IPS-NIHi7 (cell line): ENCODE measurements at regions not wholly inside any gene's neighbourhood (a gene's known extent, or its start where the extent isn't known, plus 50 kb on each side); places are given as distances from the start of the nearest gene placed in this dataset.
"Not testable (repeated sequence)": the region's sequence is repeated elsewhere in the genome, so short reads cannot be mapped to it uniquely, and the experiment has no call there.

Source experiments
- DNase-seq: peaks from one replicate; pipeline ENCODE4 v3.0.0; 2012; ENCODE audit warnings: mixed read lengths; ENCODE audit errors: extremely low spot score

- no peak for DNase-seq
These were observed 151.4 kb upstream of the NXPH2 start for GRCh38 chr2:138931284-138932256.

GRCh38 chr2:138930571-138930970 lies 150.4 kb upstream of the NXPH2 start:
- DNase-seq: no peak

GRCh38 chr2:138928374-138929021 lies 148.3 kb upstream of the NXPH2 start:
- DNase-seq: no peak

GRCh38 chr2:138922973-138923563 lies 142.9 kb upstream of the NXPH2 start:
- DNase-seq: no peak

DNA sequence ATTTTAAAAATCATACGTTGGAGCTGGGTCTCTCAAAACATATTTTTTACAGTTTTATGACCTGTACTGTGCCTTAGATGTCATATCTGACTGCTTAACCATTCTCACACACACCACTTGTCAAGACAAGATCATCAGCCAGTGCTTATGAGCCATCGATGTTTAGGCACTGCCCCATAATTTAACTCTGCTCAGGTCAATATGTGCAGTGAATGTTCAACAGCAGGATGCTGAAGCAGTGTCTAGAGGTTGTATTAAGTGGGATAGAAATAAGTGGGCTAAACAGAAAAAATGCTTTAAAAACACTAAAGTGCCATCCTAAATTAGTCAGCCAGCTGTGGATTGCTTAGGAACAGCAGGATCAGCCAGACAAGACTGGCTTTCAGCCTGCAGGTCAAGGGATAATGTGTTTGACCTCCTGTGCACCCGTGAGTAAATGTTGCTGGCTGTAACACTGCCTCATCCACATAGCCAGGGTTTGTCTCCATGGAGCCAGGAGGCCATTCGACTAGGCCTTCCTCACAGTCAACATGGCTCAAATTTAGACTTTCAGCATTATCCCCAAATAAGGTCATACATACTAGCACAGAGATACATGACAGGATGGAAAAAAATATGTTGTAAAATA lies 139.0 kb upstream of the NXPH2 start:
- no peak for DNase-seq

GRCh38 chr2:138910427-138910826 lies 130.2 kb upstream of the NXPH2 start:
- DNase-seq: no peak

GRCh38 chr2:138906549-138906948 lies 126.4 kb upstream of the NXPH2 start:
- no peak for DNase-seq

DNA sequence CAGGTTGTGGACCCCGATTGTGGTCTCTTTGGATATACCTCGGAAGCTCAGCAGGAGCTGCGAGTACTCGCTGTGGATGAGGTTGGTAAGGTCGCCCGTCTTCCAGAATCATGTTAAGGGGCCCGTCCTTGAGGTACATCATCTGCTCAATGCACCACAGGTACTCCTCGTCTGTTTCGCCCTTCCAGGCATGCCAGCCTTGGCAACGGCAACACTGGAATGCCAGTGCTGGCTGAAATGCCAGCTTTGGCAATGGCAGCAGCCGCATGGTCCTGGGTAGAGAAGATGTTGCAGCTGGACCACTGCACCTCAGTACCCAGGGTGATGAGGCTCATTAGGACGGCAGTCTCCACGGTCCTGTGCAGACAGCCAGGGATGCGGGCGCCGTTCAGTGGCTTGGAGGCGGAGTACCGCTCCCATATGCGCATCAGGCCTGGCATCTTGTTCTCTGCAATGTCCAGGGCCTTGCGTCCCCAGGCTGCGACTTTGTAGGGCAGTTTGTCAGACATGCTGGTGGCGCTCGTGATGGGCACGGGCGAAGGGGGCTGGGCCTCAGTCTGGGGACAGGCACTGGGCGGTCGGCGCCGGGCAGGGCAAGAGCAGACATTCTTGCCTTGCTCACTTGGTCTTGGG lies 122.2 kb upstream of the NXPH2 start:
- DNase-seq: no peak

- no peak for DNase-seq
These were observed 121.3 kb upstream of the NXPH2 start for GRCh38 chr2:138901530-138901929.

DNA sequence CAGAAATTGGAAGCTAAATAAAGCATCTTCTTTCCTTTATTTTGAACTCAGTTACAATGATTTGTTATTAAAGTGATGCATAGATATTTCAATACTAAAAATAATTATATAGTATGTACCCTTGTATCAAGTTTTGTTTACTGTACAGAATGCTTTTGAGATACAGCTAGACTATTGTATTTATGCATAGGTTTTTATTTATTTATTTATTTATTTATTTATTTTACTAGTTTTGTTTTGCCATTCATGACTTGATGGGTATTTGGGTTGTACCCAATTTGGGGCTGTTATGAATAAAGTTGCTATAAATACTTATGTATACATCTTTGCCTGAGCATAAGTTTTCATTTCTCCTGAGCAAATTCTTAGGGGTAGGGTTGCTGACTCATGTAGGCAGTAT lies 118.7 kb upstream of the NXPH2 start:
- no peak for DNase-seq

- no peak for DNase-seq
These were observed 117.1 kb upstream of the NXPH2 start for GRCh38 chr2:138897274-138897673.

DNA sequence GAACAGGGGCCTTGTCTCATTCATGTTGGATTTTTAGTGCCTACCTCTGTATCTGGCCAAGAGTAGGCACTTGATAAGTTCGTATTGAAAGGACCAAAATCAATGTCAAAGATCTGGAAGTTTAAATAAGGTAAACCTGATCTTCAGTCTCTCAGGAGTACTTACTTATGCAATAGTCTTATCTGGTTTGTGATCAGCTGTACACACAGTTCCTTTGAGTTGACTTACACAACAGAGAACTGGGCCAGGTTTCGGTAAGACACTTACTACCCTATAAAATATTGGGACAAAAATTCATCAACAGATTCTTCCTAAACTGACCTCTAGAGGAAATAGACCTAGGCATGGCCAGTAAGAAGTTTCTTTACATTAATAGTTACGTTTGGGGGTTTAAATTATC lies 113.6 kb upstream of the NXPH2 start:
- DNase-seq: no peak

DNA sequence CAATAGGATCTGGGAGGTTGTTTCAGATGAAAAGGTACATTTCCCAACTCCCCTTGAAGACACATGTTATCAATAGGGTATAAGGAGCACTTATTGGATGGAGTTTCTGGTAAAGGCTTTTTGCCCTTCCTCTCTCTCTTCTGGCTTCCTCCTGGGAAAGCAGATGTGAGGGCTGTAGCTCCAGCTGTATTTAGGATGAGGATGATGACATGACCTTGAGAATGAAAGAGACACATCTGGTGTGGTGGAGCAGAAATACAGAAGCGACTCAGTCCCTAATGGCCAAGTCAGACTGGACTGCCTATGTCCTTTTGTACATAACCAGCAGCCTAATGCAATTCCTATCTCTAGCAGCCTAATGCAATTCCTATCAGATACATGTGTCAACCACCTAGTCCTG lies 100.9 kb upstream of the NXPH2 start:
- DNase-seq: no peak

GRCh38 chr2:138879931-138880330 lies 99.7 kb upstream of the NXPH2 start:
- DNase-seq: no peak

- DNase-seq: peak; percentile 15
These were observed 97.2 kb upstream of the NXPH2 start for GRCh38 chr2:138877421-138877820.

- DNase-seq: no peak
These were observed 94.1 kb upstream of the NXPH2 start for GRCh38 chr2:138874251-138874650.

- DNase-seq: not testable (repeated sequence)
These were observed 91.9 kb upstream of the NXPH2 start for GRCh38 chr2:138872116-138872515.

DNA sequence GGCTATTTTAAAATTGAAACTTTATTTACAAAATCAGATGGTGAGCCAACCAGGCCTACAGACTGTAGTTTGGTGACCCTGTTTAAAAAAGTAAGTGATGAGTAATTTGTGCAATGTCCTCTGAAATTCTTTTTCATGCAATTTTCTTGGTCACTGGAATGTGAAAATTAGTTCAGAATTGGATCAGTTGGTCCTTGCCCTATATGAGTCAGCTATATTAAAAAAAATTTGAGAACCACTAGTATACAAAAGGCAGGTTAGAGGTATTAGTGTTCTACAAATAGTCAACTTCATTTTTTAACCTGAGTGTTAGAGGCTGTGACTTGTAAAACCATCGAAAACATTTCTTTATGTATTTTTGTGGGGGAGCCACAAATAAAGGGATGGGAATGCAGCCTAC lies 91.1 kb upstream of the NXPH2 start:
- no peak for DNase-seq

DNA sequence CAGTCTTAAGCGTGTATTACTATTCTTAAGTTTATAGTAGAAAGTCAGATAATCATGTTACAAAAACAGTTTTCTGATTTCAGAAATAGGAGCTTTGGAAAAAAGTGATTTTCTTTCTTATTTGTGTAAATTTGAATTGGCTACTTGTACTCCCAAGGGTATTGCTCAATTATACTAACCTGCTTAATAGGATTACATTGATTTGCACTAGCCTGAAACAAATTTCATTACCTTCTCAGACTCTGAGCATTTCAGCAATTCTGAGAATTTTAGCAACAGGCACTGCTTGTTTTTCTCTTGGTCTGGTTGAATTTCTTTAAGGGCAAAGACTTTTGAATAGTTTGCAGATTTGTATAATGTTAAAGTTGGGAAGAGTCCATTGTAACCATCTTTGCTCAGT lies 87.2 kb upstream of the NXPH2 start:
- no peak for DNase-seq

DNA sequence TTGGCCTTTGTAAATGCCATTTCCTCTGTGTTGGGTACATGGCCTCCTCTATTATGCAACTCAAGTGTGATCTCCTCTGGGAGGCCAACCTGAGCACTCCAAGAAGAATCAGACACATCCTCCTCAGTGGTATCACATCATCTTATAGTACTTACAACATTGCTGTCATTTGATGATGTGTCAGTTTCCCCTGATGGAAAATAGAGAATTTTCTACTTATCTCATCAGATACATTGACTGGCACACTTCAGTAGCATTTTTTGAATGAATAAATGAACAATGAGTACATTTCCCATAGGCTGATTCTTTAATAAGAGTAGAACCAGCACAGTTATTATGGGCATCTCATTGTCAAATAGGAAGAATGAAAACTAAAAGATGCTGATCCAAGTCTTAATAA lies 86.6 kb upstream of the NXPH2 start:
- DNase-seq: no peak

- DNase-seq: no peak
These were observed 73.6 kb upstream of the NXPH2 start for GRCh38 chr2:138853761-138854160.

GRCh38 chr2:138853296-138853695 lies 73.1 kb upstream of the NXPH2 start:
- no peak for DNase-seq
